Transverse colon (tissue), 4 donors: ENCODE measurements at regions not wholly inside any gene's neighbourhood (a gene's known extent, or its start where the extent isn't known, plus 50 kb on each side); places are given as distances from the start of the nearest gene placed in this dataset.

Source experiments
- DNase-seq: peaks from one replicate; pipeline ENCODE4 v3.0.0-alpha.2; 2019
- H3K27ac ChIP-seq, 4 donors: fragments of 200-600 bp; sonication (generic); 2 replicates each; pipeline ENCODE4 v1.5.1; 2016 to 2018; ENCODE audit warnings: inconsistent platforms in 4 of 4
- H3K27me3 ChIP-seq: fragments of 200-600 bp; sonication (generic); 2 replicates; pipeline ENCODE4 v1.5.1; 2017; ENCODE audit warnings: inconsistent platforms
- H3K36me3 ChIP-seq, 4 donors: fragments of 200-600 bp; sonication (generic); 2 replicates each; pipeline ENCODE4 v1.5.1; 2017 to 2019; ENCODE audit warnings: inconsistent platforms in 4 of 4
- H3K4me1 ChIP-seq, 4 donors: fragments of 200-600 bp; sonication (generic); 2 replicates each; pipeline ENCODE4 v1.5.1; 2017 to 2020; ENCODE audit warnings: inconsistent platforms in 4 of 4
- H3K4me3 ChIP-seq, 4 donors: fragments of 200-600 bp; sonication (generic); 1 replicate in 1 of 4; 2 replicates in 3 of 4; pipeline versions ENCODE4 v1.5.1 to v1.6.1; 2017 to 2019; ENCODE audit warnings: inconsistent platforms in 4 of 4
- H3K9me3 ChIP-seq, 2 donors: fragments of 200-600 bp; sonication (generic); 2 replicates each; pipeline ENCODE4 v1.5.1; 2017 to 2019; ENCODE audit warnings: inconsistent platforms in 2 of 2
- EP300 ChIP-seq: sonication (generic); formaldehyde crosslinking; IDR thresholded peaks from one replicate; pipeline ENCODE4 v1.6.1; 2017; ENCODE audit warnings: antibody characterized with exemption, low read depth
- POLR2A ChIP-seq: fragments of 450-650 bp; IDR thresholded peaks from one replicate; pipeline ENCODE4 v1.6.1; 2016; ENCODE audit warnings: antibody characterized with exemption, mild to moderate bottlenecking, moderate library complexity
- POLR2AphosphoS5 ChIP-seq, 3 donors: sonication (generic); formaldehyde crosslinking; IDR thresholded peaks; one replicate each; pipeline ENCODE4 v1.6.1; 2016; ENCODE audit warnings: antibody characterized with exemption in 3 of 3
- WGBS, 2 donors: methylation state at CpG; one replicate each; pipeline ENCODE4 v1.1.5; 2018; ENCODE audit warnings: low coverage in 1 of 2; 5-methylcytosine and 5-hydroxymethylcytosine counted together
- in situ Hi-C, 4 donors: fragments of 200-750 bp; cut with MboI; loops; one replicate each; pipeline versions ENCODE4 v1.15.0 to v1.15.1; 2017; ENCODE audit warnings: low sequenced_read_pairs in 3 of 4, low pct_ligation_motif_present in 1 of 4, low pct_unique_long_range_greater_than_20kb in 1 of 4
- intact Hi-C: fragments of 100-400 bp; cut with DNase I; formaldehyde crosslinking; loops from one replicate; pipeline ENCODE4 v1.15.1; 2023; ENCODE audit warnings: low total_unique reads
- TF ChIP-seq, protein P1 (sequence below), 5 experiments: fragments of 200-600 bp in 3 of 5; fragments of 450-650 bp in 2 of 5; sonication (generic) in 3 of 5; IDR thresholded peaks; 1 replicate in 2 of 5; 2 replicates in 3 of 5; pipeline ENCODE4 v1.5.1; 2016 to 2017; ENCODE audit warnings: antibody characterized with exemption in 5 of 5, inconsistent platforms in 3 of 5, mild to moderate bottlenecking in 2 of 5, moderate library complexity in 1 of 5

GRCh38 chr5:172574871-172575223, 66.2 kb upstream of the NEURL1B start:
- Histone ChIP-seq H3K27ac (no peak overlapping the region), H3K36me3 (no peaks in the 10 kb centered on the region), H3K4me3 (no peak overlapping the region), H3K4me1 (peaks cover 5 to 19% (median 8%) of the 10 kb centered on the region in 4 donors), H3K9me3 (no peaks in the 10 kb centered on the region), H3K27me3 (no peaks in the 10 kb centered on the region)
- 52 to 59% methylated on average over 2 to 3 of the region's 3 CpGs for WGBS, 2 donors
- in situ Hi-C loops, result no loop called here
- intact Hi-C loops, result no loop called here
- DNase-seq, result no peak
- TF ChIP-seq EP300 (no peak), POLR2AphosphoS5 (IDR thresholded peaks at IDR 0.05) (no peak)

DNA sequence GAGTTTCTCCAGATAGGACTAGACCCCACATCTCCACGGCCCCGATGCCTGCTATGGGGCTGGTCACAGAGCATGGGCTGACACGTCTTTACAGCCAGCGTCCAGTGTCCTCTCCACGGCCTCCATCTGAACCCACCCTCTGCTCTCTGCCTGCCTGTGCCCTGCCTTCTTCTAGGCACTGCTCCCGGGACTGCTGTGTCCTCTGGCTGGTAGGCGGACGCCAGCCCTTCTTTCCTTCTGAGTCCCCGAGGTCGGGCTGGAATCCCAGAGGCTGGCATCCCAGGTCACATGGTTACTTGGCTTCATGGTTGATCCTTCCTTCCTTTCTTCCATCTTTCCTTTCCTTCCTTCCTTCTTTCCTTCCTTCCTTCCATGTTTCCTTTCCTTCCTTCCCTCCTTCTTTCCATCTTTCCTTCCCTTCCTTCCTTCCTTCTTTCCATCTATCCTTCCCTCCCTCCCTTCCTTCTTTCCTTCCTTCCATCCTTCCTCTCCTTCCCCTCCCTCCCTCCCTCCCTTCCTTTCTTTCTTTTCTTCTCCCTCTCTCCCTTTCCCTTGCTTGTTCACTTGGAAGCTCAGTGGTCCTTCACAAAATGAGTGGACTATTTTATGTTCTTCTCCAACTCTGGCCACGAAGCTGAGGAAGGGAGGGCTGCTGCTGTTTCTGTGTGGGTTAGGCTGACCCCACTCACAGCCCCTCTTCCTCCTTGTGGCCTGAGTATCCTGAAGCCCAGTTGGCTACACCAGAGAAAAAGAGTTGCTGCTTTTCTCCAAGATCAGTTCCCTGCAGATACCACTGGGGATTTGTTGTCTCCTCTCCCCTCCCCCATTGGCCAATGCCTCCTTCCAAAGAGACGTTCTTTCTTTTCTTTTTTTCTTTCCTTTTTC, 66.8 kb upstream of the NEURL1B start:
- H3K27me3 ChIP-seq, result no peaks in the 10 kb centered on the region
- H3K4me1 ChIP-seq, result peaks cover 11 to 25% (median 14%) of the 10 kb centered on the region in 4 donors
- intact Hi-C loops (no loop called here), in situ Hi-C loops (no loop called here)
- no peak overlapping the region for H3K4me3 ChIP-seq
- 82 to 83% methylated on average over 6 to 12 of the region's 12 CpGs for WGBS, 2 donors
- no peak overlapping the region for H3K27ac ChIP-seq
- no peak for TF ChIP-seq POLR2AphosphoS5 (IDR thresholded peaks at IDR 0.05)
- no peak for TF ChIP-seq EP300
- TF ChIP-seq, protein P1, sequence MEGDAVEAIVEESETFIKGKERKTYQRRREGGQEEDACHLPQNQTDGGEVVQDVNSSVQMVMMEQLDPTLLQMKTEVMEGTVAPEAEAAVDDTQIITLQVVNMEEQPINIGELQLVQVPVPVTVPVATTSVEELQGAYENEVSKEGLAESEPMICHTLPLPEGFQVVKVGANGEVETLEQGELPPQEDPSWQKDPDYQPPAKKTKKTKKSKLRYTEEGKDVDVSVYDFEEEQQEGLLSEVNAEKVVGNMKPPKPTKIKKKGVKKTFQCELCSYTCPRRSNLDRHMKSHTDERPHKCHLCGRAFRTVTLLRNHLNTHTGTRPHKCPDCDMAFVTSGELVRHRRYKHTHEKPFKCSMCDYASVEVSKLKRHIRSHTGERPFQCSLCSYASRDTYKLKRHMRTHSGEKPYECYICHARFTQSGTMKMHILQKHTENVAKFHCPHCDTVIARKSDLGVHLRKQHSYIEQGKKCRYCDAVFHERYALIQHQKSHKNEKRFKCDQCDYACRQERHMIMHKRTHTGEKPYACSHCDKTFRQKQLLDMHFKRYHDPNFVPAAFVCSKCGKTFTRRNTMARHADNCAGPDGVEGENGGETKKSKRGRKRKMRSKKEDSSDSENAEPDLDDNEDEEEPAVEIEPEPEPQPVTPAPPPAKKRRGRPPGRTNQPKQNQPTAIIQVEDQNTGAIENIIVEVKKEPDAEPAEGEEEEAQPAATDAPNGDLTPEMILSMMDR (IDR thresholded peaks at IDR 0.05), result no peak
- TF ChIP-seq POLR2A, result no peak
- DNase-seq, result no peak
- no peaks in the 10 kb centered on the region for H3K36me3 ChIP-seq
- H3K9me3 ChIP-seq, result no peaks in the 10 kb centered on the region

DNA sequence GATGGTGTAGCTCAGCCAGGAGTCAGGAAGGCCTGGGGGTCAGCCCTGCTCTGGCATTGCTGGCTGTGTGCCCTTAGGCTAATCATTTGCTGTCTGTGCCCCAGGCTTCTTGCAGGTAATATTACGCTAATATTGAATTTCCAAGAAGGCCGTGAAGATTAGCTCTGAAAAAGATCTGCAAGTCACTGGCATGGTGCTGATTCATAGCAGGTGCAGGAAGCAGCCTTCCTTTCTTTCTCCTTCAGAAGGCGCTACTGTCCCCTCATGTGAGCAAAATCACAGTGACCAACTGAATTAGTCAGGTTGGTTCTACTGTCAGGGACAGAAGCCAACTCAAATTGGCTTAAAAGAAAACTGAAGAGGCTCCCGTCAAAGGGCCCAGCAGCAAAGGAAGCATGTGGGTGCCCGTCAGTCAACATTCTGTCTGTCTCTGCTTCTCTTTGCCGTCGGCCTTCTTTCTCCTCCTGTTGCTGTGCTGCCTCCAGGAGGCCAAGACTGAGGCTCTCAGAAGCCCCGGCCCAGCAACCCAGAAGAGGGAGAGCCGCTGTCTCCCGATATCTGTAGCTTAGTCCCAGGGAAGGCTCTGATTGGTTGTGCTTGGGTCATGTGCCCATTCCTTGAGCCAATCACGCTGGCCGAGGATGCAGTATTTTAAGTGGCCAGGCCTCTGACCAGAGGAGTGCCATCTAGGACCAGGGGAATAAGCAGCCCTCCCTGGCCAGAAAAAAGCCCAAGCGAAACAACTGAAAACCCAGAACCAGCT, 67.8 kb upstream of the NEURL1B start:
- Histone ChIP-seq H3K4me1 (peaks cover 11 to 33% (median 21%) of the 10 kb centered on the region in 4 donors), H3K27ac (no peak overlapping the region), H3K27me3 (no peaks in the 10 kb centered on the region), H3K4me3 (no peak overlapping the region), H3K9me3 (no peaks in the 10 kb centered on the region), H3K36me3 (no peaks in the 10 kb centered on the region)
- in situ Hi-C loops, result no loop called here
- DNase-seq, result no peak
- intact Hi-C loops, result no loop called here
- TF ChIP-seq EP300, result no peak
- no peak for TF ChIP-seq POLR2AphosphoS5 (IDR thresholded peaks at IDR 0.05)
- TF ChIP-seq, protein P1 (IDR thresholded peaks at IDR 0.05), result no peak
- TF ChIP-seq POLR2A, result no peak
- WGBS, 2 donors, result 93 to 100% methylated on average over 6 to 13 of the region's 13 CpGs

GRCh38 chr5:172572440-172572839, 68.6 kb upstream of the NEURL1B start:
- H3K27ac ChIP-seq, result no peak overlapping the region
- no peak for TF ChIP-seq POLR2A
- no peak for TF ChIP-seq EP300
- no peak for TF ChIP-seq POLR2AphosphoS5 (IDR thresholded peaks at IDR 0.05)
- TF ChIP-seq, protein P1 (IDR thresholded peaks at IDR 0.05), result no peak
- no peaks in the 10 kb centered on the region for H3K27me3 ChIP-seq
- no peaks in the 10 kb centered on the region for H3K9me3 ChIP-seq
- no peaks in the 10 kb centered on the region for H3K36me3 ChIP-seq
- H3K4me3 ChIP-seq, result no peak overlapping the region
- H3K4me1 ChIP-seq, result peaks cover 11 to 41% (median 26%) of the 10 kb centered on the region in 4 donors
- intact Hi-C loops, result no loop called here
- no peak for DNase-seq
- 92 to 100% methylated on average over 3 of the region's 3 CpGs for WGBS, 2 donors
- in situ Hi-C loops, result no loop called here
